GM12891 (cell line): ENCODE measurements at regions not wholly inside any gene's neighbourhood (a gene's known extent, or its start where the extent isn't known, plus 50 kb on each side); places are given as distances from the start of the nearest gene placed in this dataset.

Experiments used
- POLR2AphosphoS5 ChIP-seq: IDR thresholded peaks from 2 replicates; pipeline ENCODE4 v1.6.1; 2011; ENCODE audit warnings: low read depth, low read length, control low read depth
- POU2F2 ChIP-seq: IDR thresholded peaks from 2 replicates; pipeline ENCODE4 v1.6.1; 2011; ENCODE audit warnings: low read depth, mild to moderate bottlenecking, control low read depth, low read length, moderate library complexity

DNA sequence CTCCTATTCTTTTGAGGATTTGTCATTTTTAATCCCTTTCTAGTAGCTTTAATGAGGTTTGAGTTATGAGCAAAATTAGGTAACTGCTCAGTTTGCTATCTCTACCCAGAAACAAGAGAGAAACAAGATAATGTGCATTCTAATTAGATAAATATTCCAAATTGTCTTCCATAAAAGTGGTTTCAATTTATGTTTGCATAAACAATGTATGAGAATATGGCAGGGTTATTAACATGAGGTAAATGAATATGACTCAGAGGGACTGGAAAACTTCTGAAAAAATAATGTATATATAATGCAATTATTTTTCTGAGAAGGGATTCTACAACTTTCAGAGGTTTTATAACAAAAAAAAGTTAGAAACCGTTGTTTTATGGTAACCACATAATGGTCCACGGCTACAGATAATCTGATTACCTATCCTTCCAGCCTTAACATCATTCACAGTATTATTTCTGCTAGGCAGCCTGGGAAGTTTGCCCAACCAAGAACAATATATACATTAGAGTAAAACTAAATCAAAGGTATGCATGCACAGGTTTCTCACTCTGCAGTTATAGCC is 101.2 kb downstream of the CRPPA start:
- no peak for TF ChIP-seq POLR2AphosphoS5
- no peak for TF ChIP-seq POU2F2
